Renal cortex interstitium (tissue), 11 donors: ENCODE measurements at regions not wholly inside any gene's neighbourhood (a gene's known extent, or its start where the extent isn't known, plus 50 kb on each side); places are given as distances from the start of the nearest gene placed in this dataset.

Experiments used
- DNase-seq, 11 donors: peaks; one replicate each; pipeline ENCODE4 v3.0.0-alpha.2; 2013; ENCODE audit warnings: low read depth in 9 of 11, low spot score in 4 of 11; ENCODE audit errors: extremely low read depth in 1 of 11

DNA sequence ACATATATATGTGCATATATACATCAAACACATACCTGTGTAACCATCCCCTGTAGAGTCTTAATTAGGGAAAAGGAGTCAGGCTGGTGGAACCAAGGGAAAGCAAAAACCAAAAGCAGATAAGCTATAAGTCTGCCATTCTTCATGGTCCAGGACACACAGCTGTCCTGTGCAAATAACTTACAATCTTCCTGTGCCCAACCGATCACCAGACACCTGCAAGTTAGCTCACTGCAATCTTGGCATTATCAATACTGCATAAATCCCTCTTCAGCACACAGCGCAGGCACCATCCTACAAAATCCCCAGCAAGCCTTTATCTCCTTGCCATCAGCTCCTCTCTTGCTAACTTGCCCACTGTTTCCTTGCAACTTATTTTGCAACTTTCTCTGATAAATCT, 60.8 kb upstream of the DYNAP start:
- no peak for DNase-seq

DNA sequence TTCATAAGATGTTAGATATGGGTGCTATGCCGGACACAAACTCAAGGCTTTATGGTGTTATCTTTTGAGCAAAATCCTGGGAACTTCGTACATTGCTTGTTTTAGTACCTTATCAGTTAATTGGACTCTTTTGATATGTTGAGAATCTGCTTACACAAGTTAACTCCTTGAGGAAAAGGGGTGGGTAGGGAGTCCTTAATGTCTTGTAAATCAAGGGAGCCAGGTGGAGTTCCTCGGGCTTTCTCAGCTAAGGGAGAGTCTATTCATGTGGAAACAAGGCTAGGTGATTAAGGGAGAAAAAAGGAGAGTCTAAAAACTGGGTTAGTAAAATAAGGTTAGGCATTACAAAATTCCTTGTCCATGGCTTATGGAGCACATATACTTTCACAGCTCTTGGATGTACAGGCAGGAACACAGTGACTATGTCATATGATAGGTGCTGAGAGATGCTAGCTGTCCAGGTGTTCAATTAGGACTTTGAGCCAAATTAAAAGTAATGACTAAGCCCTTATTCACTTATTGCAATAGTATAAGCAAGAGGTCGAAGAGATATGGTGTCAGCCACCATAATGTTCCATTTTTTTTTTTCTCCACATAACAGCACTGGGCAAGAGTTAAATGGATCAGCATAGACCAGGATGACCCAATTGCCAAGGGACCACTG, 59.5 kb upstream of the DYNAP start:
- DNase-seq = no peak

DNA sequence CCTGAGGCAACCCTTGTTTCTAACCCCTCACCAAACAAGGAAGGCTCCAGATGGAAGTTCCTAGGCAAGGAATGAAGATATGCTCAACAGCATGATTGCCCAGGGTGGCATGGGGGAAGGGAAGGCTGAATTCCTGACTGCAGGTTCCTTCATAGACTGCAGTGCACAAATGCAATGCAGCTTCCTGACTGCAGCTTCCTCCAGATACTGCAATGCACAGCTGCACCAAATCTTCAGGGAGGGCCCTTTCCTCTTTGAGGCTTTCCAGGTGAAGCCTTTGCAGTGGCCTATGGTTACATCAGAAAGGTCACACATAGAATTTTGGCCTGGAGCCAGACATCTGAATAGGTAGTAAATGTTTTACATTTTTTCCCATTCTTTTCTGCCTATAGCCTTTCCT, 58.8 kb upstream of the DYNAP start:
- peak in 1 of 11 donors; percentile 2 for DNase-seq

DNA sequence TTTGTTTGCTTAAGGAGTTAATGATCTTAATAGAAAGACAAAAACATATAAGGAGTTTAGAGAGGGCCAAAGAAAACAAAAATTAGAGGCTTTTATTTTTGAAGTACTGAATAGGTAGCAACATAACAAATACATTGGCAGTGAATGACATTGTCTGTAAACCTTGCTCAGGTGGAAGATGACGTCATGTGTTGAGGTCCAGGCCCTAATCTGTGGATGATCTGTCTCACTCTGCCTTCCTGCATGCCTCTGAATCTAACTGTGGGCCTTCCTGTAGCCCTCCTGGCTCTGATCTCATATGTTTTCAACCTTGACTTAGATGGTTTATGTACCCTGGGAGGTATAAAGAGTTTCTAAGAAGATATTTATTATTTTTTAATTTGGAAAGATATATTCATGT, 58.1 kb upstream of the DYNAP start:
- no peak for DNase-seq
